Activated B cell treated with CpG ODN at 0.5 μM for 24 hours (primary cell): ENCODE measurements at regions not wholly inside any gene's neighbourhood (a gene's known extent, or its start where the extent isn't known, plus 50 kb on each side); places are given as distances from the start of the nearest gene placed in this dataset.

Experiments used
- ATAC-seq: fragments of 200-7000 bp; cut with Tn5 transposase; one replicate; pipeline ENCODE4 v1.10.0; 2021; ENCODE audit warnings: low read depth, mild to moderate bottlenecking, moderate library complexity
- CTCF ChIA-PET: fragments of 350-600 bp; sonication (Branson Sonifier 250); formaldehyde crosslinking; loops from one replicate; lab custom pipeline; 2021; ENCODE audit warnings: antibody characterized with exemption; lab: Charles Lee
- POLR2A ChIA-PET: fragments of 350-600 bp; sonication (Branson Sonifier 250); formaldehyde crosslinking; loops from one replicate; lab custom pipeline; 2021; ENCODE audit warnings: antibody characterized with exemption; lab: Charles Lee
- DNase-seq: peaks from one replicate; pipeline ENCODE4 v3.0.0; 2022
- H3K27ac Mint-ChIP-seq: one replicate; pipeline ENCODE4 v1.8.0; 2020; ENCODE audit warnings: mixed read lengths
- H3K27me3 Mint-ChIP-seq: one replicate; pipeline ENCODE4 v1.8.0; 2021; ENCODE audit warnings: mixed read lengths
- H3K36me3 Mint-ChIP-seq: one replicate; pipeline ENCODE4 v1.8.0; 2021; ENCODE audit warnings: low read depth, mixed read lengths
- H3K4me1 Mint-ChIP-seq: one replicate; pipeline ENCODE4 v1.8.0; 2021; ENCODE audit warnings: mixed read lengths
- H3K4me3 Mint-ChIP-seq: one replicate; pipeline ENCODE4 v1.8.0; 2020; ENCODE audit warnings: mild to moderate bottlenecking, mixed read lengths
- H3K9me3 Mint-ChIP-seq: one replicate; pipeline ENCODE4 v1.8.0; 2020; ENCODE audit warnings: mixed read lengths
- intact Hi-C: fragments of 100-400 bp; cut with micrococcal nuclease; formaldehyde crosslinking; loops from one replicate; pipeline ENCODE4 v1.15.1; 2024
- TF ChIP-seq, protein P1 (sequence below): fragments of 200-600 bp; IDR thresholded peaks from one replicate; pipeline ENCODE4 v1.8.0; 2022; ENCODE audit warnings: antibody characterized with exemption, mild to moderate bottlenecking

DNA sequence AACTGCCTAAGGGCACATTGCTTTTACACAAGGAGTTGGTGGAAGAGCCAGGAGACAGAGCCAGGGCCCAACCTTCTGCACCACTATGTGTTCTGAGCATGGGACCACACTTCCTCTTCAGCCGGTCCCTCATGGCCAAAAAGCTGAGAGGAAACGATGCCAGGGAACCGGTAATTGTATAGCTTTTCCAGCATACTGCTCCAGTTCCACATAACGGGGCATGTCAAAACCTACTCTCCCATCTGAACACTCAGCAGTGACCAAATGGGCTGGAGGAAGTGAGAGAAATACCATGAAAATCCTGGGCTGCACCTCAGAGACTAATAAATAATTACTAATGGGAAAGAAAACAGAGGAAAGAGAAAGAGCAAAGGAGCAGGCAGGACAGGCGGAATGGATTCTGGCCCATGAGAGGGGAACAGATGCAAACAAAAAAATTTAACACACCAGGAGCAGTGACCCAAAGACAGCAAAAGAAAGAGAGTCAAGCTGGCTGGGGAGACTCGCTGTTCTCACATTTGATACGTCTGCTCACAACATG is 52.0 kb upstream of the BMP2 start:
- POLR2A ChIA-PET = no interaction called here
- no peak overlapping the region for H3K4me3 Mint-ChIP-seq
- intact Hi-C loops = no loop called here
- ATAC-seq (no peak), DNase-seq (no peak)
- no peak overlapping the region for H3K27ac Mint-ChIP-seq
- no peaks in the 10 kb centered on the region for H3K9me3 Mint-ChIP-seq
- no peaks in the 10 kb centered on the region for H3K36me3 Mint-ChIP-seq
- TF ChIP-seq, protein P1, sequence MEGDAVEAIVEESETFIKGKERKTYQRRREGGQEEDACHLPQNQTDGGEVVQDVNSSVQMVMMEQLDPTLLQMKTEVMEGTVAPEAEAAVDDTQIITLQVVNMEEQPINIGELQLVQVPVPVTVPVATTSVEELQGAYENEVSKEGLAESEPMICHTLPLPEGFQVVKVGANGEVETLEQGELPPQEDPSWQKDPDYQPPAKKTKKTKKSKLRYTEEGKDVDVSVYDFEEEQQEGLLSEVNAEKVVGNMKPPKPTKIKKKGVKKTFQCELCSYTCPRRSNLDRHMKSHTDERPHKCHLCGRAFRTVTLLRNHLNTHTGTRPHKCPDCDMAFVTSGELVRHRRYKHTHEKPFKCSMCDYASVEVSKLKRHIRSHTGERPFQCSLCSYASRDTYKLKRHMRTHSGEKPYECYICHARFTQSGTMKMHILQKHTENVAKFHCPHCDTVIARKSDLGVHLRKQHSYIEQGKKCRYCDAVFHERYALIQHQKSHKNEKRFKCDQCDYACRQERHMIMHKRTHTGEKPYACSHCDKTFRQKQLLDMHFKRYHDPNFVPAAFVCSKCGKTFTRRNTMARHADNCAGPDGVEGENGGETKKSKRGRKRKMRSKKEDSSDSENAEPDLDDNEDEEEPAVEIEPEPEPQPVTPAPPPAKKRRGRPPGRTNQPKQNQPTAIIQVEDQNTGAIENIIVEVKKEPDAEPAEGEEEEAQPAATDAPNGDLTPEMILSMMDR = no peak
- CTCF ChIA-PET = no interaction called here
- no peaks in the 10 kb centered on the region for H3K4me1 Mint-ChIP-seq
- no peaks in the 10 kb centered on the region for H3K27me3 Mint-ChIP-seq

- ChIA-PET POLR2A (no interaction called here), CTCF (no interaction called here)
- TF ChIP-seq, protein P1 = no peak
- H3K9me3 Mint-ChIP-seq = no peaks in the 10 kb centered on the region
- no peaks in the 10 kb centered on the region for H3K27me3 Mint-ChIP-seq
- no peak overlapping the region for H3K27ac Mint-ChIP-seq
- H3K4me1 Mint-ChIP-seq = no peaks in the 10 kb centered on the region
- no peak for ATAC-seq
- intact Hi-C loops = no loop called here
- no peaks in the 10 kb centered on the region for H3K36me3 Mint-ChIP-seq
- DNase-seq = no peak
- no peak overlapping the region for H3K4me3 Mint-ChIP-seq
Measured at GRCh38 chr20:6714279-6714711, 53.2 kb upstream of the BMP2 start.

- Mint-ChIP-seq H3K4me1 (no peaks in the 10 kb centered on the region), H3K9me3 (no peaks in the 10 kb centered on the region), H3K36me3 (no peaks in the 10 kb centered on the region), H3K4me3 (no peak overlapping the region), H3K27ac (no peak overlapping the region), H3K27me3 (no peaks in the 10 kb centered on the region)
- ChIA-PET POLR2A (no interaction called here), CTCF (no interaction called here)
- TF ChIP-seq, protein P1 = no peak
- DNase-seq = no peak
- intact Hi-C loops = no loop called here
- ATAC-seq = no peak
Measured at GRCh38 chr20:6711951-6712649, 55.4 kb upstream of the BMP2 start.

- Mint-ChIP-seq H3K4me3 (no peak overlapping the region), H3K36me3 (no peaks in the 10 kb centered on the region), H3K27ac (no peak overlapping the region), H3K9me3 (no peaks in the 10 kb centered on the region), H3K27me3 (no peaks in the 10 kb centered on the region), H3K4me1 (no peaks in the 10 kb centered on the region)
- TF ChIP-seq, protein P1 = no peak
- ChIA-PET CTCF (no interaction called here), POLR2A (no interaction called here)
- DNase-seq (no peak), ATAC-seq (no peak)
- intact Hi-C loops = no loop called here
Measured at GRCh38 chr20:6709910-6710595, 57.4 kb upstream of the BMP2 start.

GRCh38 chr20:6708010-6708409 is 59.5 kb upstream of the BMP2 start:
- ATAC-seq = no peak
- H3K36me3 Mint-ChIP-seq = no peaks in the 10 kb centered on the region
- no peak for DNase-seq
- H3K27ac Mint-ChIP-seq = no peak overlapping the region
- POLR2A ChIA-PET = no interaction called here
- CTCF ChIA-PET = no interaction called here
- no peak overlapping the region for H3K4me3 Mint-ChIP-seq
- TF ChIP-seq, protein P1 = no peak
- H3K9me3 Mint-ChIP-seq = no peaks in the 10 kb centered on the region
- no peaks in the 10 kb centered on the region for H3K4me1 Mint-ChIP-seq
- H3K27me3 Mint-ChIP-seq = no peaks in the 10 kb centered on the region
- intact Hi-C loops = no loop called here
